PC-3 (cell line): ENCODE measurements at regions not wholly inside any gene's neighbourhood (a gene's known extent, or its start where the extent isn't known, plus 50 kb on each side); places are given as distances from the start of the nearest gene placed in this dataset.

Experiments
- CTCF ChIP-seq: fragments of 300-600 bp; sonication (generic); conservative IDR thresholded peaks from 2 replicates; pipeline ENCODE4 v1.5.1; 2017; ENCODE audit warnings: antibody characterized with exemption, low read depth, mild to moderate bottlenecking, low read length
- EZH2 ChIP-seq: fragments of 300-600 bp; sonication (generic); IDR thresholded peaks from one replicate; pipeline ENCODE4 v1.6.1; 2017; ENCODE audit warnings: antibody characterized with exemption, mild to moderate bottlenecking, low read length; ENCODE audit not compliant: unreplicated experiment

- no peak for TF ChIP-seq EZH2
- TF ChIP-seq CTCF, result peak; percentile 97
Observed at GRCh38 chr1:84753516-84754385, 63.5 kb upstream of the SSX2IP start.
